Endothelial cell of umbilical vein (primary cell): ENCODE measurements at regions not wholly inside any gene's neighbourhood (a gene's known extent, or its start where the extent isn't known, plus 50 kb on each side); places are given as distances from the start of the nearest gene placed in this dataset.

ENCODE experiments used
- BruUV-seq: library from RNA; stranded (reverse); fragments of 400-500 nt; replicated peaks from 2 replicates; lab custom pipeline; 2021; lab: Mats Ljungman, UMichigan
- CTCF ChIA-PET: fragments of 300-600, 350-600 bp; sonication (Branson Sonifier 250); formaldehyde crosslinking; loops from one replicate; lab custom pipeline; 2021; ENCODE audit warnings: antibody characterized with exemption, inconsistent platforms; lab: Charles Lee
- POLR2A ChIA-PET: fragments of 300-600, 350-600 bp; sonication (Branson Sonifier 250); formaldehyde crosslinking; loops from one replicate; lab custom pipeline; 2021; ENCODE audit warnings: antibody characterized with exemption, inconsistent platforms; lab: Charles Lee
- DNase-seq: peaks from one replicate; pipeline ENCODE4 v3.0.0-alpha.2; 2011; ENCODE audit warnings: low read depth, low spot score
- FAIRE-seq: peaks from 2 replicates; lab custom pipeline; 2011; peaks lifted over from hg19 to GRCh38; lab: Jason Lieb, UNC
- H2AFZ ChIP-seq: 2 replicates; pipeline ENCODE4 v1.6.0; 2012; ENCODE audit warnings: low read depth, low read length, control low read depth, inconsistent platforms
- H3K27ac ChIP-seq: 2 replicates; pipeline ENCODE4 v1.5.1; 2011; ENCODE audit warnings: low read depth, mild to moderate bottlenecking, control low read depth, low read length, moderate library complexity; ENCODE audit not compliant: insufficient read depth
- H3K27me3 ChIP-seq, 2 experiments: 2 replicates each; pipeline versions ENCODE4 v1.6.0 to v1.6.1; 2011; ENCODE audit warnings: low read length in 2 of 2, mixed read lengths in 1 of 2; ENCODE audit not compliant: control insufficient read depth in 2 of 2, insufficient read depth in 2 of 2
- H3K36me3 ChIP-seq, 2 experiments: 2 replicates in 1 of 2; 3 replicates in 1 of 2; pipeline ENCODE4 v1.5.1; 2011; ENCODE audit warnings: low read length in 2 of 2, mild to moderate bottlenecking in 1 of 2, moderate library complexity in 1 of 2; ENCODE audit not compliant: control insufficient read depth in 2 of 2, insufficient read depth in 2 of 2; ENCODE audit errors: extremely low read depth in 1 of 2
- H3K4me1 ChIP-seq: 3 replicates; pipeline ENCODE4 v1.5.1; 2011; ENCODE audit warnings: mild to moderate bottlenecking, low read length; ENCODE audit not compliant: control insufficient read depth, insufficient read depth; ENCODE audit errors: extremely low read depth
- H3K4me2 ChIP-seq: 2 replicates; pipeline ENCODE4 v1.6.1; 2011; ENCODE audit warnings: low read length, control low read depth, mixed read lengths; ENCODE audit not compliant: insufficient read depth
- H3K4me3 ChIP-seq, 3 experiments: fragments of 200-600 bp in 1 of 3; sonication (generic), shearing (Covaris generic) in 1 of 3; replicated peaks in 1 of 3; 2 replicates each; pipeline ENCODE4 v1.5.1; 2011 to 2016; ENCODE audit warnings: control low read depth in 3 of 3, low read length in 3 of 3, mild to moderate bottlenecking in 2 of 3, inconsistent platforms in 1 of 3, low read depth in 1 of 3, moderate library complexity in 1 of 3; ENCODE audit not compliant: insufficient read depth in 1 of 3
- H3K79me2 ChIP-seq: 2 replicates; pipeline ENCODE4 v1.6.0; 2012; ENCODE audit warnings: low read length, inconsistent platforms; ENCODE audit not compliant: control insufficient read depth, insufficient read depth
- H3K9ac ChIP-seq: replicated peaks from 2 replicates; pipeline ENCODE3; 2011; ENCODE audit warnings: low read length, control low read depth; ENCODE audit not compliant: insufficient read depth; ENCODE audit errors: extremely low read depth
- H3K9me1 ChIP-seq: replicated peaks from 3 replicates; pipeline ENCODE4 v1.6.0; 2011; ENCODE audit warnings: mild to moderate bottlenecking, low read length; ENCODE audit not compliant: control insufficient read depth, insufficient read depth; ENCODE audit errors: extremely low read depth
- H3K9me3 ChIP-seq: replicated peaks from 2 replicates; pipeline ENCODE4 v1.5.1; 2012; ENCODE audit warnings: low read length, inconsistent platforms; ENCODE audit not compliant: control insufficient read depth, insufficient read depth
- H4K20me1 ChIP-seq: replicated peaks from 2 replicates; pipeline ENCODE3; 2011; ENCODE audit warnings: mild to moderate bottlenecking, low read length; ENCODE audit not compliant: control insufficient read depth, insufficient read depth; ENCODE audit errors: extremely low read depth
- EZH2 ChIP-seq: IDR thresholded peaks from 2 replicates; pipeline ENCODE4 v1.6.1; 2012; ENCODE audit warnings: borderline replicate concordance, low read depth, mild to moderate bottlenecking, moderate library complexity, low read length, inconsistent platforms; ENCODE audit not compliant: severe bottlenecking
- FOS ChIP-seq: IDR thresholded peaks from 2 replicates; pipeline ENCODE4 v1.6.1; 2011; ENCODE audit warnings: mild to moderate bottlenecking, low read length, moderate library complexity, borderline replicate concordance; ENCODE audit not compliant: insufficient read depth
- GATA2 ChIP-seq: IDR thresholded peaks from 2 replicates; pipeline ENCODE4 v1.7.0; 2011; ENCODE audit warnings: low read depth, mild to moderate bottlenecking, moderate library complexity, mixed read lengths, low read length; ENCODE audit not compliant: insufficient read length, insufficient read depth
- JUN ChIP-seq: IDR thresholded peaks from 2 replicates; pipeline ENCODE4 v1.6.1; 2011; ENCODE audit warnings: borderline replicate concordance, low read depth; ENCODE audit not compliant: insufficient read length, insufficient read depth
- MYC ChIP-seq: IDR thresholded peaks from one replicate; pipeline ENCODE4 v1.6.1; 2011; ENCODE audit warnings: mild to moderate bottlenecking, low read depth, low read length
- POLR2A ChIP-seq: IDR thresholded peaks from 2 replicates; pipeline ENCODE4 v1.6.1; 2012; ENCODE audit warnings: low read depth, mild to moderate bottlenecking, control low read depth, low read length
- POLR2AphosphoS5 ChIP-seq: IDR thresholded peaks from 2 replicates; pipeline ENCODE4 v1.6.1; 2012; ENCODE audit warnings: low read depth, mild to moderate bottlenecking, control low read depth, low read length, moderate library complexity; ENCODE audit not compliant: insufficient read depth
- dilution Hi-C: fragments of 300-500 bp; cut with MboI; formaldehyde crosslinking; loops from one replicate; pipeline ENCODE4 v1.15.0; 2019; ENCODE audit warnings: low sequenced_read_pairs; ENCODE audit not compliant: extremely low pct_ligation_motif_present
- intact Hi-C: fragments of 100-400 bp; cut with micrococcal nuclease; formaldehyde crosslinking; loops from one replicate; pipeline ENCODE4 v1.10.0; 2022
- TF ChIP-seq, protein P1 (sequence below): IDR thresholded peaks from 2 replicates; pipeline ENCODE4 v1.6.1; 2011; ENCODE audit not compliant: insufficient read depth, insufficient read length
- TF ChIP-seq, protein P2 (sequence below), 2 donors: IDR thresholded peaks; 1 replicate in 1 of 2; 2 replicates in 1 of 2; pipeline ENCODE4 v1.5.1; 2011; ENCODE audit warnings: low read length in 2 of 2, mild to moderate bottlenecking in 2 of 2, moderate library complexity in 2 of 2, control low read depth in 1 of 2, inconsistent platforms in 1 of 2, low read depth in 1 of 2; ENCODE audit not compliant: insufficient read depth in 1 of 2; ENCODE audit errors: extremely low read depth in 1 of 2

- Histone ChIP-seq H3K4me1 (no peaks in the 10 kb centered on the region), H3K27me3 (no peaks in the 10 kb centered on the region), H4K20me1 (no peaks in the 10 kb centered on the region), H3K4me3 (no peak overlapping the region), H3K36me3 (no peaks in the 10 kb centered on the region), H3K27ac (no peak overlapping the region), H3K9me3 (no peaks in the 10 kb centered on the region), H3K9ac (no peak overlapping the region), H3K4me2 (no peak overlapping the region), H3K9me1 (no peaks in the 10 kb centered on the region), H3K79me2 (no peaks in the 10 kb centered on the region), H2AFZ (no peak overlapping the region)
- DNase-seq (no peak), FAIRE-seq (no peak)
- intact Hi-C loops, result no loop called here
- dilution Hi-C loops, result no loop called here
- POLR2A ChIA-PET, result no interaction called here
- BruUV-seq, result no TSS peak
- TF ChIP-seq JUN (no peak), FOS (no peak), GATA2 (no peak), POLR2A (no peak), MYC (no peak), EZH2 (no peak), POLR2AphosphoS5 (no peak)
- TF ChIP-seq, protein P1, sequence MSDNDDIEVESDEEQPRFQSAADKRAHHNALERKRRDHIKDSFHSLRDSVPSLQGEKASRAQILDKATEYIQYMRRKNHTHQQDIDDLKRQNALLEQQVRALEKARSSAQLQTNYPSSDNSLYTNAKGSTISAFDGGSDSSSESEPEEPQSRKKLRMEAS, result no peak
- TF ChIP-seq, protein P2, sequence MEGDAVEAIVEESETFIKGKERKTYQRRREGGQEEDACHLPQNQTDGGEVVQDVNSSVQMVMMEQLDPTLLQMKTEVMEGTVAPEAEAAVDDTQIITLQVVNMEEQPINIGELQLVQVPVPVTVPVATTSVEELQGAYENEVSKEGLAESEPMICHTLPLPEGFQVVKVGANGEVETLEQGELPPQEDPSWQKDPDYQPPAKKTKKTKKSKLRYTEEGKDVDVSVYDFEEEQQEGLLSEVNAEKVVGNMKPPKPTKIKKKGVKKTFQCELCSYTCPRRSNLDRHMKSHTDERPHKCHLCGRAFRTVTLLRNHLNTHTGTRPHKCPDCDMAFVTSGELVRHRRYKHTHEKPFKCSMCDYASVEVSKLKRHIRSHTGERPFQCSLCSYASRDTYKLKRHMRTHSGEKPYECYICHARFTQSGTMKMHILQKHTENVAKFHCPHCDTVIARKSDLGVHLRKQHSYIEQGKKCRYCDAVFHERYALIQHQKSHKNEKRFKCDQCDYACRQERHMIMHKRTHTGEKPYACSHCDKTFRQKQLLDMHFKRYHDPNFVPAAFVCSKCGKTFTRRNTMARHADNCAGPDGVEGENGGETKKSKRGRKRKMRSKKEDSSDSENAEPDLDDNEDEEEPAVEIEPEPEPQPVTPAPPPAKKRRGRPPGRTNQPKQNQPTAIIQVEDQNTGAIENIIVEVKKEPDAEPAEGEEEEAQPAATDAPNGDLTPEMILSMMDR (IDR thresholded peaks at IDR 0.05; ENCODE audit: extremely low read depth in 1 of 2, insufficient read depth in 1 of 2, low read depth in 1 of 2, low read length in 2 of 2), result no peak
- CTCF ChIA-PET, result interaction anchor here (1.3 kb wide), 1 partner anchor 17 kb away, joined by 5 read pairs; no protein-coding TSS in a partner anchor
Measured at GRCh38 chr2:63716146-63716545, 125.5 kb upstream of the UGP2 start.
